ENCODE measurements at regions not wholly inside any gene's neighbourhood (a gene's known extent, or its start where the extent isn't known, plus 50 kb on each side); places are given as distances from the start of the nearest gene placed in this dataset.
"Not testable (repeated sequence)": the region's sequence is repeated elsewhere in the genome, so short reads cannot be mapped to it uniquely, and the experiment has no call there.

GRCh38 chr13:18991060-18991459, 190.6 kb downstream of the TUBA3C start:
- no peak for DNase-seq

DNA sequence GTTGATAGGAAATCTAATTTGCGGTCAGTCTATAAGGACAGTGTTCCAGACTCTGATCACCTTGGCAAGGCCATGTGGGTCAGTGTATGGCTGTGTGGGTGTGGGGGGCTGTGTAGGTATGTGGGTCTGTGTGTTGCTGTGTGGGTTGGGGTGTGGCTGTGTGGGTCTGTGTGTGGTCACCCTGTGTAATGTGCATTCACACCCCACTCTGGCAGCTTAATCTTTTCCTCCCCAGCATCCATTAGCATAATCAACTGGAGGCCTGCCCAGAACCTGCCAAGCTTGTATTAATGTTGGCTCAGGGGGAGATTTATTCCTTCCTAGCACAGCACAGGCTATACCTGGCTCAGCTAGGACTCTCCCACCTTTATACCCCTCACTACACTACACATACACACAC, 203.2 kb downstream of the TUBA3C start:
- no peak for DNase-seq

DNA sequence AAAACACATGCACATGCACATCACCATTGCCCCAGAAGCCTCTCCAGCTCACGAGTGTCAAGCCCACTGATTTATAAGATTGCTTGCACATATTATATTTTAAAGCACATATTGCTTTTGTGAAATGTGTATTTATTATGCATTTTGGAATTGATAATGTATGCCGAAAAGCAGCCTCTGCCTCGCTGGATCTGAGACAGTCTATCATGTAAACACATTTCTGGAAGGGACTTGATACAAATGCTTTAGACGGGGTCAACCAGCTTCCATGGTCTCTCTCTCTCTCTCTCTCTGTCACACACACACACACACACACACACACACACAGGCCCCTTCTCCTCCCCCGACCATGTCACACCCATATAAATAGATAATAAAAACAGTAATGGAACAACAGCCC, 203.8 kb downstream of the TUBA3C start:
- DNase-seq = no peak

DNA sequence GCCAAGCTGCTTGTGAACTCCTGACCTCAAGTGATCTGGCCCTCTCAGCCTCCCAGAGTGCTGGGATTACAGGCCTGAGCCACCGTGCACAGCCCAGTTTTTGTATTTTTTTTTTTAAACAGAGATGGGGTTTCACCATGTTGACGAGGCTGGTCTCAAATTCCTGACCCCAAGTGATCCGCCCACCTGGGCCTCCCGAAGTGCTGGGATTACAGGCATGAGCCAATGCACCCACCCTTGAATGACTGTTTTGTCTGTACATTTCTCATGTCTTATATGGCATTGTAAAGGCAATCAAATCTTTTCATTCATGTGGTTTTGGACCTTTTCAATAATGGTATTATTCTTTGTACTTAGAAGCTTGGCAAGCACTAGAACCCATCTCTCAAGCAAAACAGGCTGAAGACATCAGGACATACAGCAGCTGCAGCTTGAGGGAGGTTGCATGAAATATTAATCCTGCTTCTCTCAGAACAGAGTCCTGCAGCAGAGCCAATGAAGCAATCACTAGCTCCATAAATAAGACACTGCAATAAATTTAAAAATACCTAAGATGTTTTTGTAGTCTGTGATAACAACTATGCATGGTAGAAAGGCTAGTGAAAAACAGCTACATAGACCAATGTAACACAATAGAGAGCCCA, 209.9 kb downstream of the TUBA3C start:
- no peak for DNase-seq

- no peak for DNase-seq
These were observed 216.2 kb downstream of the TUBA3C start for GRCh38 chr13:18965347-18965855.

DNA sequence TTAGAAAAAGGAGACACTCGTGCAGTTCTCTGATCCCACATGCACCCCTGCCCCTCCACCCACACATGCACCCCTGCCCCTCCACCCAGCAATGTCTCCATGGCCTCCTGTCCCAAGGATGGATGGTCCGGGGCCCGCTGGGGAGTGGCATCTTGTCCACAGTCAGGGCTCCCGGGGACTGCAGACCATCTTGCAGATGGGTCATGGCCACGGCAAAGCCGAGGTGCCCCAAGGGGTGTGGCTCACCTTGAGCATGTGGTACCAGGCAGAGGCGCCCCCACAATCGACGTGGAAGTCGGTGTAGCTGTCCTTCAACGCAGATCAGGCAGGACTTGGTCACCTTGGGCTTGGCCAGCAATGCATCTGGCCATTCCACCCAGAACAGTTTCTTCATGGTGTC, 216.7 kb downstream of the TUBA3C start:
- DNase-seq = no peak

- DNase-seq = not testable (repeated sequence)
These were observed 217.9 kb downstream of the TUBA3C start for GRCh38 chr13:18963684-18964083.

DNA sequence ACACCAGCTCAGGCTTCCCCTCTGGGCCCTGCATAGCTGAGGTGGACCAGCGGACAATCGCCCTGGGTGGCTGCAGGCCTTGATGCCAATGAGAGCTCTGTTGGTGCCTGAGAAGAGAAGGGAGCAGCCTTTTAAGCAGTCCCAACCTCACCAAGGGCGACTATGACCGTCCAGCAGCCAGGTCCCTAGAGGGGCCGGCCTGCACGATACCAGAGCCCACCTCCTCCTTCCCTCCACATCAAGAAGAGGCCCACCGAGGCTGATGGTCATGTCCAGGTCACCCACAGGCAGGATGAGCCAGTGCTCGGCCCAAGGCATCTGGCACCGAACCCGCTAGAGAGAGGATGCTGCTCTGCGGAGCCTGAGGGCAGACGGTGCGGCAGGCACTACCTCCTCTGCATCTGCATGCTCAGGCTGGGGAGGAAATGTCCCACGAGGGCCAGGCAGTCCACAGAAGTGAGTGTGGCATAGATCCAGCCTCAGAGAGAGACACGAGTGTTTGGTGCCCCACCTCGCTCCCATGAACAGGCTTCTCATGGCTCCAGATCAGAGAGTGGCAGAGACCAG, 219.4 kb downstream of the TUBA3C start:
- DNase-seq = no peak

DNA sequence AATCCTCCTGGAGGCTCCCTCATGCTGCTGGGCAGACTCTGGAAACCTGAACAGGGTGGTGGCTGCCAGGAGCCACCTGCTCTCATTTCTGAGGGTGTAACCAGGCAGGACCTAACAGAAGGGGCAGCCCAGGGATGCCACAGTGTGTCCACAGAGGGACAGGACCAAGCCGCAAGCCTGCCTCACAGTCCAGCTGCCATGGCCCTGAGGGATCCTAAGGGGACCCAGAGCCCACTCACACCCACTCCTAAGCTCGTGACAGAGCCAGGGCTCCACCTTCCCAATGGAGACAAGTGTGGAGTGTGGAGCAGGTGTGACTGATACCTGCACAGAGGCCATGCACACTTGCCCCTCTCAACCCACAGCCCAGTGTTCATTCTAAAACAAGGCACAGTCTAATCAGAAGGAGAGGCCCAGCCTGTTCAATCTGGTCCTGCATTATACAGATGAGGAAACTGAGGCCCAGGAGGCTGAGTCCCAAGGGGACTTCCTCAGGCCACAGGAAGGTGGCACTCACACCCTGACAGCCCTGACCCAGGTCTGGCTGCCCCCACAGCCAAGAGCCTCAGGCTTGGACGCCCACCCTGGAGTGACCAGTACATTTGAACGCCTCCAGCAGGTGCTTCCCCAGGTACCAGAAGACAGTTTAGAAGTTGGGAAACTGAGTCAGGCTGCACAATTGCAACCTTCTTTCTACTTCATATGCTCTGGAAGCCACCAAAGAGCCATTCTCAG, 220.1 kb downstream of the TUBA3C start:
- no peak for DNase-seq

DNA sequence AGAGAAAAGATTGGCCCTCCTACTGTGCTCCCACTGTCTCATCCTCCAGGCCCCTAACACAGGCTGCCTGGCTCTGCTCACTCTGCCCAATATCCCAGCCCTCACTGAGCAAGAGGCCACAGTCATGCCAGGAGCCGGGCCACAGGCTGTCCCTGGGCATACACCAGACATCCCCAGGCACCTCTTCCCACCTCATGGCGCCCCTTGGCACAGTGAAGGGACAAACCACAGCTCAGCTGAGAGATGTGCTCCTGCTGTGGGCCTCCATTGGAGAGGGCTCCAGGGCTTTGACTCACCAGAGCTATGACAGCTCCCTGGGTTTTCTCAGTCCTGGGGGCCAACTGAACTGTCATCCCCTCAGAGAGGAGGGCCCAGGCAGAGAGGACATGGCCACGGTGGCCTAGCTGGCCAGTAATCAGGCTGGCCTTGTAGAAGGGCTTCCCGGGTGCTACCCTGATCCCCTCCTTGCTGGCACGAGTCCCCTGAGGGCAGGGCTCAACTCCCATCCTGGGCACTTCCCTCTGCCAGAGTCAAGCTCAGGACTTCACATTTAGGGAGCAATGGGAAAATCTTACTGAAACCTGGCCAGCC, 220.9 kb downstream of the TUBA3C start:
- no peak for DNase-seq

DNA sequence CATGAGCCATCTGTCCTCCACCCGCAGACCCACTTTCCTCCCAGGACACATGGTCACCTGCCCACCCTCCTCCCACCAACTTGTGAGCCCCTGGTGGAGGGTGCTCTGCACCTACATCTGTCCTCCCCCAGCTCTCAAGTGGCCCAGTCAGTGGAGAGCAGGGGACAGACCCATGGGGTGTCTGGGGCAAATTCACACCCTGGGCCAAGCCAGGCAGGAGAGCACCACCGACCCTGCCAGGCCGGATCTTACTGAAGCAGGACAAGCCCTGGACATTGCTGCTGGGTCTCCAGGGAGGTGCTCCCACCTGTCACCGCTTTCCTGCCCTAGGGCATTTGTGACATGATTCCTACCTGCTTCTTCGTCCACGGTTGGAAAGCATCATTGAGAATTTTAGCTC, 221.6 kb downstream of the TUBA3C start:
- DNase-seq = no peak

DNA sequence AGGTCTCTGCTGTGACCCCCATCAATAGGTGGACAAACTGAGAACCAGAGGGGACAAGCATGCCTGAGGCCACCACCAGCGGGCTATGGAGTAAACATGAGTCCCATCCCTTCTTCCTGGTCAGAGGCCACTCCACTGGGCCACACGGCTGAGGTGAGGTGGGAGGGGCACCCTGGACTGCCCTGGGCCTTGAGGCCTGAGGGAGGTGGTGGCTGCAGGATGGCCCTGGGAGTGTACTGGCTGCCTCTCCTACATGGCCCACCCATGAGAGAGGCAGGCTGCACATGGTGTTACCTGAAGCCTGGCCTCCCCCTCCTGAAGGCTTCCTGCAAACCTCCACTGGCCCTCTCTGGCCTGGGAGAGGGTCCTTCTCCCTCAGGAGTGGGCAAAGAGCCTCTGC, 222.4 kb downstream of the TUBA3C start:
- no peak for DNase-seq

GRCh38 chr13:18956473-18957078, 225.0 kb downstream of the TUBA3C start:
- DNase-seq = no peak

DNA sequence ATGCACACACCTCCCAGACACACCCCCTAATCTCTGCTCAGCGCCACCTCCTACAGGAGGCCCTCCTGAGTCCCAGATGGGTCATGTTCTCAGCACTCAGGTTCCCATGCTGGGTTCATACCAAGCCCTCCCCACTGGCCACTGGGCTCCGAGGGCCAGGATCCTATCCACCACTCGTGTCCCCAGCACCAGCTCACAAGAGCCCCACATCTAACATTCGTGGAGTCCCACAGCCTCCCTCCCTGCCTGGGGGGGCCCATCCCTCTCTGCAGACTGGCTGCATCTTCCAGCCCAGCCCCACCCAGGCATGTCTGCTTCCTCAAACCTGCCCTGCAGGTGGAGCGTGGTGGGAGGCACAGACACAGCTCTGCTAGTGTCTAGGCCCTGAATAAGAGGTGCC, 227.4 kb downstream of the TUBA3C start:
- DNase-seq = no peak

DNA sequence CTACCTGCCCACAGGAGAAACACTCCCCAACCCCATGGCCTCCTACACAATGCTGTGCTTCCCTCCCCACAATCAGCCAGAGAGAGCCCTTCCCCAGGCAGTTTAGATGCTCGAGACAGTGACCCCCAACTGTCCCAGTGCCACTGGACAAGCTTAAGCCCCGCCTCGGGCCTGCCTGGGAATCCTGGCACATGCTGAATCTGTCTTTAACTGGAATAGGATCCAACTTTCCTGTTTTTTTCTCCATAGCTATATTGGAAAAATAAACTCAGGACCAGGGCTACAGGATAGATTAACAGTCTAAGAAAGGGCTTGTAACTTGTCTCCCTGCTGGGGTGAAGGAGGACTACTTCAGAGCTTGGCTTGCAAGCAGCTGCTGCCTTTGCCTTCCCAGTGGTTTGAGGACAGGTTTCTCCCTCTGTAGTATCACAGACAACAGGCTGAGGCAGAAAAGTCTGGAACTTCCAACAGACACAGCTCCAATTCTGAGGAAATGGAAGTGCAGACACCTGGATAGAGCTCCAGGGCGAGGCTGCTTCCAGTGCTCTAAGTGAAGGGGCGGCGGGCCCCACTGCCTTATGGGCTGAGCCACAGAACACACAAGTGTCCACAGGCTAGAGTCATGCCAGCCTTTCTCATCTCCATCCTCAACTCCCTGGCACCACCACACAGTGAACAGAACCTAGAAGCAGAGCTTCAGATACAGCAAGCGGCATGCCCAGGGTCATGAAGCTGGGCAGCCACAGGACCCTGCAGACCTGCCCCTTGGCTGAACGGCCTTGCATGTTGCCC, 228.3 kb downstream of the TUBA3C start:
- DNase-seq = no peak

GRCh38 chr13:18952225-18953016, 229.2 kb downstream of the TUBA3C start:
- DNase-seq = no peak

DNA sequence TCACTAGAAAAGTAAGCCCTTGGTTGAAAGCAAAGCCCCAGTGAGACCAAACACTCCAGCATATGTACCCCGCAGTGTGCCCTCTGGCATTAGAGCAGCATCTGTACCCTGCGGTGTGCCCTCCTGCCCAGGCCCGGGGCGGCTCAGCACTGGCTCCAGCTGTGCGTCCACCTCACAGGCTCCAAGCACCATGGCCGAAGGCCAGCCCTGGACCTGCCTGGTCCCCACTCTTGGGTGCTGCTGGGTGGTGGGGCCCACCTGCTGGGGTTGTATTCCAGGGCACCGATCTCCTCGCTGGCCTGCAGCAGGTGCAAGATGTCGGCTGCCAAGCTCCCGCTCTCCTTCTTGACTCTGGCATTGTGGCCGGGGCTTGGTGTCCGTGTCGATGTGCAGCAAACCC, 230.2 kb downstream of the TUBA3C start:
- DNase-seq = no peak

- no peak for DNase-seq
These were observed 231.7 kb downstream of the TUBA3C start for GRCh38 chr13:18949970-18950369.

- DNase-seq = no peak
These were observed 232.2 kb downstream of the TUBA3C start for GRCh38 chr13:18949489-18949761.

- no peak for DNase-seq
These were observed 232.7 kb downstream of the TUBA3C start for GRCh38 chr13:18948664-18949488.

DNA sequence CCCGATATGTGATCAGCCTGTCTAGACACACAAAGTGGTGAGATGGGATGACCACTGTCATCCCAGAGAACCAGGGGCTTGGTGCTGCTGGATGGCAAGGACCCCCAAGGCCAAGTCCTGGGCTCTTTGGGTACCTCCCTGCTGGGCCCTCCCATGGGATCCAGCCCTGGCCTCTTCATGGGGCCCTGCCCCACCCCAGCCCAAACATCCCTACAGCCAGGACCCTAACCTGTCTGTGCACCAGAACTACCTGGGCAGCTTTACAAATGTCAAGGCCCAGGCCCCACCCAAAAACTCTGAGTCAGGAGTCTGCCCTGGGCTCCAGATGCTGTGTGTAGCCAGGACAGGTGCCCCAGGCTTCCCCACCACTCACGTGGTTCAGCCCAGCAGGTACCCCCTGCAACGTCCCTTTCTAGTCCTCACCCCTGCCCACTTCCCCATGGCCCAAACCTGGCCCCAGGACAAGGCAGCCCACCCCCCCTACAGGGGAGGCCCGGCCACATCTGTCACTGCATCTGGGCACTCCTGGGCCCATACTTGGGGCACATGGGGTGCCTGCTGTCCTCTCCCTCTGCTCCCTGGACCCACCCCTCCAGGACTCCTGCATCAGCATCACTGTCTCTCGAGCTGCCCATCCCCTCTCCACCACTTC, 233.5 kb downstream of the TUBA3C start:
- no peak for DNase-seq

Data from KG1 (cell line).